ENCODE measurements at regions not wholly inside any gene's neighbourhood (a gene's known extent, or its start where the extent isn't known, plus 50 kb on each side); places are given as distances from the start of the nearest gene placed in this dataset.
"Not testable (repeated sequence)": the region's sequence is repeated elsewhere in the genome, so short reads cannot be mapped to it uniquely, and the experiment has no call there.

GRCh38 chrX:121635141-121635540, 587.7 kb downstream of the GLUD2 start:
- no peak for DNase-seq (ENCODE audit: low read depth in 2 of 3, low spot score in 2 of 3)

DNA sequence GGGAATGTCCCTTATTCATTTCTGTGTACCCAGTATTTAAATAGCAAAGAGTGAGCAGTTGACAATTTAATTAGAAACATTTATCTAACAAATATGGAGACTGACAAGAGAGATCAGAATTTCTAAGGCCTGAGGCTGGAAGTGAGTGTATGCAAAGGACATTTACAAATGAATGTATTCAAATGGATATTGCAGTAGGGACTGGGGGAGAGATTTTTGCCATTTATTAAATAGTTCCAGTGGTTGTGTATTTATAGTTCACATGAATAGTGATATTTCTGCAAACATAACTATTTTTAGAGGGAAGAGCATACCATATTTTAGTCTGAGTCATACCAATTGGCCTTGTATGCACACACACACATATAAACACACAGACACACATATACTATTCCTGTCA, 592.4 kb downstream of the GLUD2 start:
- DNase-seq (ENCODE audit: low read depth in 2 of 3, low spot score in 2 of 3), result no peak

- peak in 1 of 3 donors; percentile 4 for DNase-seq (ENCODE audit: low read depth in 2 of 3, low spot score in 2 of 3)
Measured at GRCh38 chrX:121641560-121641959, 594.1 kb downstream of the GLUD2 start.

- DNase-seq (ENCODE audit: low read depth in 2 of 3, low spot score in 2 of 3), result no peak
Measured at GRCh38 chrX:121642415-121642814, 595.0 kb downstream of the GLUD2 start.

DNA sequence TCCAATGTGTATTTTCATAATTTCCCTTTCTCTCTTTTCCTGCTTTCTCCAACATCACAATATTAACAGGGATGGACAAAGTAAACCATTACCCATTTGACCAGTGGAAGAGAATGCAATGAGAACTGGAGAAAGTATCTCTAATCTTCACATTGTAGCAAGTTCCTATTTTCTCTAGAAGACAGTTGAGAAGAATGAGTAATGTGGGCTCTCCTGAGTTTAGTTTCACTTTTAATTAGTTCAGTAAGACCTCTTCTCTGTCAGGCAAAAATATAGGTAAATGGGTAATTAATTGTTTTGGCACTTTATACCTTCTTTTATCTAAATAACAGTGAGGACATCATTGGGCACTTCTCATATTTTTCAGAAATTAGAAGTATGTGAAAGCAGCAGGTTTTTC, 602.0 kb downstream of the GLUD2 start:
- DNase-seq (ENCODE audit: low read depth in 2 of 3, low spot score in 2 of 3), result peak in 1 of 3 donors; percentile 53

- DNase-seq (ENCODE audit: low read depth in 2 of 3, low spot score in 2 of 3), result no peak
Measured at GRCh38 chrX:121655276-121655675, 607.9 kb downstream of the GLUD2 start.

DNA sequence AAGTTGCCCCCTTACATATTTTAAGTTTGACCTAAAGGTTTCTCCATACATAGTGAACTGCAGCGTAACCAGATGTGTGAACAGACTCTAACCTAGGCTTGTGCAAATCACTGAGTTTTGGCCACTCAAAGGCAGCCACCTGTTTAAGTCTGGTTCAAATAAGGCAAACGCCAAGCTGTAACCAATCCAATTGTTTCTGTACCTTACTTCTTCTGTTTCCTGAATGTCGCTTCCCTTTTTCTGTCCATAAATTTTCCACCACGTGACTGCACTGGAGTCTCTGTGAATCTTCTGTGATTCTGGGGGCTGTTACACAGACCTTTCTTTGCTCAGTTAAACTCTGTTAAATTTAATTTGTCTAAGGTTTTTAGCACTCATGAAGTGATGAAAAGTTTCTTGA, 618.8 kb downstream of the GLUD2 start:
- peak in 1 of 3 donors; percentile 62 for DNase-seq (ENCODE audit: low read depth in 2 of 3, low spot score in 2 of 3)

GRCh38 chrX:121671649-121672048, 624.2 kb downstream of the GLUD2 start:
- DNase-seq (ENCODE audit: low read depth in 2 of 3, low spot score in 2 of 3), result no peak

DNA sequence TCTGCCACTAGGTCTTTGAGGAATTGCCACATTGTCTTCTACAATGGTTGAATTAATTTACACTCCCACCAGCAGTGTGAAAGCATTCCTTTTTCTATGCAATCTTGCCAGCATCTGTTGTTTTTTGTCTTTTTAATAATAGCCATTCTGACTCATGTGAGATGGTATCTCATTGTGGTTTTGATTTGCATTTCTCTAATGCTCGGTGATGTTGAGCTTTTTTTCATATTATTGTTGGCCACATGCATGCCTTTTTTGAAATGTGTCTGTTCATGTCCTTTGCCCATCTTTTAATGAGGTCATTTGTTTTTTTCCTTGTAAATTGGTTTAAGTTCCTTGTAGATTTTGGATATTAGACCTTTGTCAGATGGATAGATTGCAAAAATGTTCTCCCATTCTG, 661.8 kb downstream of the GLUD2 start:
- not testable (repeated sequence) for DNase-seq (ENCODE audit: low read depth in 2 of 3, low spot score in 2 of 3)

DNA sequence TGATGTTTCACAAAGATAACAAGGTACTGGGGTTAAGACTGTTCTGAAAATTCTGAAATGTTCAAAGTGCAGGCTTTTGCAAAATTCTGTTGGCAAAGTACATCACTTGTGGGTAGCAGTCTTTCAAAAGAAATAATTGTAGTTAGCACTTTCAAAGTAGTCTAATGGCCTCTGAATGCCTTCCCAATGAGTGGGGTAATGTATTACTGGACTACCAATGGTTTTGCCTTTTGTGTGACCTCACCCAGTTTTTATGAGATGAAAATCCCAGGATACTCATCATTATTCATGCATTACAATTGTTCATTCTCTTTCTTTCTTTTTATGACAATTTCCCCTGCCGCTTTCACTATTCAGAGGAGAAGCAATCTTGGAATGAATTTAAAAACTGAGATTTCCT, 686.1 kb downstream of the GLUD2 start:
- DNase-seq (ENCODE audit: low read depth in 2 of 3, low spot score in 2 of 3), result no peak

DNA sequence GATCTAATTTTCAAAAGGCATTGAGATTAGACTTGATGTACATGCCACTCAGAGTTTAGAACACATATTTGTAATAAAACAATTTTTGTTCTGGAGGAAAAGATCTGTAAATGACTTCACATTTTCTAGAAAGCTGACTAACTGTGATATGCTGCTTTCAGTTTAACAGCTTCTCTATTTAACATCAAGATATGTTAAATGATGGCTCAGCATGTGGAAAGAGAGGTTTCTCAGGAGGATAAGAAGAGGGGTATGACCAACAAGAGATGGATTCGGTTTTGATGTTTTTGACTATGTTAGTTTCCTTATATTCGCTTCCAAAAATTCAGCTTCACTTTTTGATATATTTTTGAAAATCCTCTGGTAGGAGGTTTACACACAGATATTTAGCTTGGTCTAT, 698.7 kb downstream of the GLUD2 start:
- DNase-seq (ENCODE audit: low read depth in 2 of 3, low spot score in 2 of 3), result no peak

DNA sequence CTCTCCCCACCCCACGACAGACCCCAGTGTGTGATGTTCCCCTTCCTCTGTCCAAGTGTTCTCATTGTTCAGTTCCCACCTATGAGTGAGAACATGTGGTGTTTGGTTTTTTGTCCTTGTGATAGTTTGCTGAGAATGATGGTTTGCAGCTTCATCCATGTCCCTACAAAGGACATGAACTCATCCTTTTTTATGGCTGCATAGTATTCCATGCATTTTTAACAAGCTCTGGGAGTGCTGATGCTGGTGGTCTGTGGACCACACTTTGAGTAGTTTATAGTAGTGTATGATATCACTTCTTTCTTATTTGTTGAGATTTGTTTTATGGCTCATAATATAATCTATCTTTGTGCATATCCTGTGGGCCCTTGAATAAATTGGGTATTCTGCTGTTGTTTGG, 706.2 kb downstream of the GLUD2 start:
- DNase-seq (ENCODE audit: low read depth in 2 of 3, low spot score in 2 of 3), result not testable (repeated sequence)

GRCh38 chrX:121754301-121754700, 706.9 kb downstream of the GLUD2 start:
- DNase-seq (ENCODE audit: low read depth in 2 of 3, low spot score in 2 of 3), result no peak

- peak in 1 of 3 donors; percentile 0 for DNase-seq (ENCODE audit: low read depth in 2 of 3, low spot score in 2 of 3)
Measured at GRCh38 chrX:121755541-121755940, 708.1 kb downstream of the GLUD2 start.

DNA sequence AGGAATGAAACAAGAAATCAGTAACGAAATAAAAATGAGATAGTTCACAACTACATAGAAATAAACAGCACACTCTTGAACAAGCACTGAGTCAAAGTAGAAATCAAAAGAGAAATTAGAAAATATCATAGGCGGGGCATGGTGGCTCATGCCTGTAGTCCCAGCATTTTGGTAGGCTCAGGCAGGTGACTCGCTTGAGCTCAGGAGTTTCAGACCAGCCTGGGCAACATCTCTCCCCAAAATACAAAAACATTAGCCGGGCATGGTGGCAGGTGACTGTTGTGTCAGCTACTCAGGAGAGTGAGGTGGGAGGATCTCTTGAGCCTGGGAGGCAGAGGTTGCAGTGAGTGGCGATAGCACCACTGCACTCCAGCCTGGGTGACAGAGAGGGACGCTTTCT, 714.4 kb downstream of the GLUD2 start:
- DNase-seq (ENCODE audit: low read depth in 2 of 3, low spot score in 2 of 3), result no peak

DNA sequence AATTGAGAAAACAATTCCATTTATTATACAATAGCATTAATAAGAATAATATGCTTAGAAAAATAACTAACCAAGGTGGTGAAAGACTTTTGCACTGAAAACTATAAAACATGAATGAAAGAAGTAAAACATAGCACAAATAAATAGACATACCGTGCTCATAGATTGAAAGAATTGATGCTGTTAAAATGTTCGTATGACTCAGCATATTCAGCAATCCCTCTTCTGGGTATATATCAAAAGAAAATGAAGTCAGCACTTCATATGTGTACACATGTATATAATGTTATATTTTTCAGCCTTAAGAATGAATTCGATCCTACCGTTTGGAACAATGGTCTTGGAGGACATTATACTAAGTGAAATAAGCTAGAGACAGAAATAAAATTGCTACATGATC, 716.3 kb downstream of the GLUD2 start:
- DNase-seq (ENCODE audit: low read depth in 2 of 3, low spot score in 2 of 3), result no peak

DNA sequence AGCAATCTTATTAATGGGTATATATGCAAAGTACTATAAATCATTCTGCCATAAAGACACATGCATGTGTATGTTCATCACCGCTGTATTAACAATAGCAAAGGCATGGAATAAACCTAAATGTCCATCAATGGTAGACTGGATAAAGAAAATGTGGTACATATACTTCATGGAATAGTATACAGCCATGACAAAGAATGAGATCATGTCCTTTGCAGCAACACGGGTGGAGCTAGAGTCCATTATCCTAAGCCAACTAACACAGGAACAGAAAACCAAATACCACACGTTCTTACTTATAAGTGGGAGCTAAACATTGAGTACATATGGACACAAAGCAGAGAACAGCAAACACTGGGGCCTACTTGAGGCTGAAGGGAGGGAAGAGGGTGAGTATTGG, 720.8 kb downstream of the GLUD2 start:
- DNase-seq (ENCODE audit: low read depth in 2 of 3, low spot score in 2 of 3), result not testable (repeated sequence)

- no peak for DNase-seq (ENCODE audit: low read depth in 2 of 3, low spot score in 2 of 3)
Measured at GRCh38 chrX:121781991-121782390, 734.6 kb downstream of the GLUD2 start.

- DNase-seq (ENCODE audit: low read depth in 2 of 3, low spot score in 2 of 3), result no peak
Measured at GRCh38 chrX:121782544-121782943, 735.1 kb downstream of the GLUD2 start.

- DNase-seq (ENCODE audit: low read depth in 2 of 3, low spot score in 2 of 3), result no peak
Measured at GRCh38 chrX:121782976-121783375, 735.6 kb downstream of the GLUD2 start.

GRCh38 chrX:121802881-121803412, 755.5 kb downstream of the GLUD2 start:
- no peak for DNase-seq (ENCODE audit: low read depth in 2 of 3, low spot score in 2 of 3)

DNA sequence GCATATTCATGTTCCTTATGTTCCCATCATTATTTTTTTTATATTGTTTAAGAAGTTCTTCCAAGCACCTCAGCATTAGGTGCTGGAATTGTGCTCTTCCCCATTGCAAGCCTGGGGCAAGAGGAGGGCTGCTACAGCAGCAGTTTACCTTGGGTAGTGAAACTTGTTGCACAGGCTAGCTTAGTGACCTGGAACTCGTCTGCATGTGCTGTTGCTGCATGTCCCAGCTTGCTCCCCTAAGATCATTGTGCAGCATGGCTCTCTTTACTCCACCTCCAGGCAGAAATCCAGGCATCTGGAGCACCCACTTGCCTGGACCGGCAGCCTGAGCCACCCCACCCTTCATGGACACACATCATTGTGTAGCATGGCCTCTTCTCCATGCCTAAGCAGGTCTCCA, 776.0 kb downstream of the GLUD2 start:
- DNase-seq (ENCODE audit: low read depth in 2 of 3, low spot score in 2 of 3), result no peak

DNA sequence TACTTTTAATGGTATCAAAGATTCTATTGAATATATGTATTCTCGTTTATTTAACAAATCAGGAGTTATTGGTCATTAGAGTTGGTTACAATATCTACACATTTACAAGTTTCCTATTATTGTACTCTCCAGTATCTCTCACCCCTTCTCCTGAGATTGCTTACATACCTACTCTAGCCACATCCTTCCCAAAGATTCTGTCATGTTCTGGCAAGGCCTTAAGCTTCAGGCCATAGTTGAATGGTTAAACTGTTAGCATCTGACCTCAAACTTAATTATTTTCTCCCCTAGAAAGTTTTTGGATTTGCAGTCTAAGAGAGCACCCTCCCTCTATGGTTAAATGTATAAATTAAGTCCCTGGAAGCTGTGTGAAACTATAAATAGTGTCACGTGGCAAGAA, 784.2 kb downstream of the GLUD2 start:
- DNase-seq (ENCODE audit: low read depth in 2 of 3, low spot score in 2 of 3), result no peak

Measured in hematopoietic multipotent progenitor cell (in vitro differentiated cells).